ENCODE measurements at regions not wholly inside any gene's neighbourhood (a gene's known extent, or its start where the extent isn't known, plus 50 kb on each side); places are given as distances from the start of the nearest gene placed in this dataset.

DNA sequence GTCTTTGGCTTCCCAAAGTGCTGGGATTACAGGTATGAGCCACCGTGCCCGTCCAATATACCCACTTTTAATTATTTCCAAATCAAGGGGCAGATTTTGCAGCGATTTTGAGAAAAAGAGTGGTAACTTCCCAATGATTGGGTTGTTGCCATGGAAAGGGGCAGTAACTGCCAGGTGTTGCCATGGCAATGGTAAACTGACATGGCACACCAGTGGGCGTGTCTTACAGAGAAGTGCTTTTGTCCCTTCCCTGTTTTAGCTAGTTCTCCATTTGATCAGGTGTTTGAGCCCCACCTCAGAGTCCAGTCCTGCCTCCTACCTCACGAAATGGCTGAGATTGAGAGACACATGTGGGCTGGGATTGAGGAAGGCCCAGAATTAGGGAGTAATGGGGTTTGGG is 86.3 kb upstream of the IER5L start:
- TF ChIP-seq, protein P1, sequence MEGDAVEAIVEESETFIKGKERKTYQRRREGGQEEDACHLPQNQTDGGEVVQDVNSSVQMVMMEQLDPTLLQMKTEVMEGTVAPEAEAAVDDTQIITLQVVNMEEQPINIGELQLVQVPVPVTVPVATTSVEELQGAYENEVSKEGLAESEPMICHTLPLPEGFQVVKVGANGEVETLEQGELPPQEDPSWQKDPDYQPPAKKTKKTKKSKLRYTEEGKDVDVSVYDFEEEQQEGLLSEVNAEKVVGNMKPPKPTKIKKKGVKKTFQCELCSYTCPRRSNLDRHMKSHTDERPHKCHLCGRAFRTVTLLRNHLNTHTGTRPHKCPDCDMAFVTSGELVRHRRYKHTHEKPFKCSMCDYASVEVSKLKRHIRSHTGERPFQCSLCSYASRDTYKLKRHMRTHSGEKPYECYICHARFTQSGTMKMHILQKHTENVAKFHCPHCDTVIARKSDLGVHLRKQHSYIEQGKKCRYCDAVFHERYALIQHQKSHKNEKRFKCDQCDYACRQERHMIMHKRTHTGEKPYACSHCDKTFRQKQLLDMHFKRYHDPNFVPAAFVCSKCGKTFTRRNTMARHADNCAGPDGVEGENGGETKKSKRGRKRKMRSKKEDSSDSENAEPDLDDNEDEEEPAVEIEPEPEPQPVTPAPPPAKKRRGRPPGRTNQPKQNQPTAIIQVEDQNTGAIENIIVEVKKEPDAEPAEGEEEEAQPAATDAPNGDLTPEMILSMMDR (conservative IDR thresholded peaks at IDR 0.05 in 1 of 2, IDR thresholded peaks at IDR 0.05 in 1 of 2; ENCODE audit: low read depth in 1 of 2, low read length in 2 of 2): no peak
- no peak for TF ChIP-seq EZH2 (IDR thresholded peaks at IDR 0.05; ENCODE audit: low read length, missing control alignments)

Data from fibroblast of lung (primary cell).